H9 (cell line): ENCODE measurements at regions not wholly inside any gene's neighbourhood (a gene's known extent, or its start where the extent isn't known, plus 50 kb on each side); places are given as distances from the start of the nearest gene placed in this dataset.

ENCODE experiments used
- DNase-seq: peaks from one replicate; pipeline ENCODE4 v3.0.0-alpha.2; 2017
- H2AFZ ChIP-seq: one replicate; pipeline ENCODE4 v1.6.1; 2013; ENCODE audit warnings: mild to moderate bottlenecking, low read length, control low read depth, moderate library complexity
- H2AK5ac ChIP-seq: 2 replicates; pipeline ENCODE4 v1.6.1; 2013; ENCODE audit warnings: low read length, control low read depth, mixed read lengths; ENCODE audit not compliant: insufficient read length
- H2BK120ac ChIP-seq: one replicate; pipeline ENCODE4 v1.6.1; 2013; ENCODE audit warnings: low read depth, mild to moderate bottlenecking, low read length, control low read depth, inconsistent platforms; ENCODE audit not compliant: poor library complexity, severe bottlenecking
- H2BK12ac ChIP-seq: 2 replicates; pipeline ENCODE4 v1.6.1; 2013; ENCODE audit warnings: low read length, control low read depth, mixed read lengths, low read depth; ENCODE audit not compliant: insufficient read length
- H2BK15ac ChIP-seq: 2 replicates; pipeline ENCODE4 v1.6.1; 2013; ENCODE audit warnings: low read depth, low read length, control low read depth
- H2BK20ac ChIP-seq: one replicate; pipeline ENCODE4 v1.6.1; 2013; ENCODE audit warnings: low read depth, mild to moderate bottlenecking, low read length, control low read depth, inconsistent platforms; ENCODE audit not compliant: poor library complexity, severe bottlenecking
- H2BK5ac ChIP-seq: 2 replicates; pipeline ENCODE4 v1.6.1; 2013; ENCODE audit warnings: low read length, control low read depth, mixed read lengths; ENCODE audit not compliant: insufficient read length
- H3K14ac ChIP-seq: 2 replicates; pipeline ENCODE4 v1.6.1; 2013; ENCODE audit warnings: low read length, control low read depth; ENCODE audit not compliant: insufficient read depth
- H3K18ac ChIP-seq: 2 replicates; pipeline ENCODE4 v1.6.1; 2013; ENCODE audit warnings: low read depth, mild to moderate bottlenecking, mixed read lengths, low read length, control low read depth; ENCODE audit not compliant: insufficient read length
- H3K23ac ChIP-seq: 2 replicates; pipeline ENCODE4 v1.6.1; 2013; ENCODE audit warnings: low read length, control low read depth, mixed read lengths, low read depth; ENCODE audit not compliant: insufficient read length
- H3K23me2 ChIP-seq: 2 replicates; pipeline ENCODE4 v1.6.1; 2013; ENCODE audit warnings: low read depth, mild to moderate bottlenecking, mixed read lengths, low read length, control low read depth; ENCODE audit not compliant: insufficient read length, poor library complexity, severe bottlenecking
- H3K27ac ChIP-seq: 2 replicates; pipeline ENCODE4 v1.5.1; 2013; ENCODE audit warnings: low read length, control low read depth, mixed read lengths, low read depth; ENCODE audit not compliant: insufficient read length
- H3K27me3 ChIP-seq: 2 replicates; pipeline ENCODE4 v1.6.1; 2013; ENCODE audit warnings: low read length, control low read depth, inconsistent platforms; ENCODE audit not compliant: insufficient read depth
- H3K4ac ChIP-seq: 2 replicates; pipeline ENCODE4 v1.6.1; 2013; ENCODE audit warnings: low read depth, mild to moderate bottlenecking, control low read depth, inconsistent platforms, low read length, moderate library complexity
- H3K4me1 ChIP-seq: 2 replicates; pipeline ENCODE4 v1.6.1; 2013; ENCODE audit warnings: low read length, control low read depth, inconsistent platforms; ENCODE audit not compliant: insufficient read depth
- H3K4me2 ChIP-seq: 2 replicates; pipeline ENCODE4 v1.6.1; 2013; ENCODE audit warnings: low read length, control low read depth, mixed read lengths; ENCODE audit not compliant: insufficient read length, insufficient read depth
- H3K56ac ChIP-seq: 2 replicates; pipeline ENCODE4 v1.6.1; 2013; ENCODE audit warnings: low read depth, mild to moderate bottlenecking, mixed read lengths, low read length, control low read depth; ENCODE audit not compliant: insufficient read length
- H3K79me1 ChIP-seq: 2 replicates; pipeline ENCODE4 v1.6.1; 2013; ENCODE audit warnings: low read depth, mild to moderate bottlenecking, moderate library complexity, low read length, control low read depth, inconsistent platforms; ENCODE audit not compliant: insufficient read depth, poor library complexity, severe bottlenecking
- H3K79me2 ChIP-seq: 2 replicates; pipeline ENCODE4 v1.6.1; 2013; ENCODE audit warnings: low read length, control low read depth, inconsistent platforms; ENCODE audit not compliant: insufficient read depth
- H3K9ac ChIP-seq: 2 replicates; pipeline ENCODE4 v1.6.1; 2013; ENCODE audit warnings: low read length, control low read depth, mixed read lengths; ENCODE audit not compliant: insufficient read length; ENCODE audit errors: extremely low read depth
- H3K9me3 ChIP-seq: one replicate; pipeline ENCODE4 v1.6.1; 2013; ENCODE audit warnings: low read depth, low read length, inconsistent platforms; ENCODE audit not compliant: control insufficient read depth
- H3T11ph ChIP-seq: one replicate; pipeline ENCODE4 v1.6.1; 2013; ENCODE audit warnings: mild to moderate bottlenecking, low read length, control low read depth, inconsistent platforms
- H4K20me1 ChIP-seq: one replicate; pipeline ENCODE4 v1.6.1; 2013; ENCODE audit not compliant: control insufficient read depth, insufficient read length, insufficient read depth
- H4K5ac ChIP-seq: 2 replicates; pipeline ENCODE4 v1.6.1; 2013; ENCODE audit warnings: low read depth, mild to moderate bottlenecking, mixed read lengths, low read length, control low read depth; ENCODE audit not compliant: insufficient read length
- H4K8ac ChIP-seq: replicated peaks from 2 replicates; pipeline ENCODE4 v1.6.1; 2013; ENCODE audit warnings: low read length, control low read depth, mixed read lengths, low read depth; ENCODE audit not compliant: insufficient read length
- H4K91ac ChIP-seq: 2 replicates; pipeline ENCODE4 v1.6.1; 2013; ENCODE audit warnings: low read depth, mild to moderate bottlenecking, moderate library complexity, mixed read lengths, low read length, control low read depth; ENCODE audit not compliant: insufficient read length
- H3K27ac Mint-ChIP-seq, 3 experiments: 2 replicates in 2 of 3; 3 replicates in 1 of 3; pipeline ENCODE4 v1.8.0; 2020 to 2021; ENCODE audit warnings: mixed read lengths in 3 of 3, mild to moderate bottlenecking in 1 of 3, moderate library complexity in 1 of 3
- H3K27me3 Mint-ChIP-seq: 2 replicates; pipeline ENCODE4 v1.8.0; 2021; ENCODE audit warnings: low read depth, mild to moderate bottlenecking, moderate library complexity, mixed read lengths
- H3K36me3 Mint-ChIP-seq, 3 experiments: 2 replicates in 2 of 3; 3 replicates in 1 of 3; pipeline ENCODE4 v1.8.0; 2020 to 2021; ENCODE audit warnings: low read depth in 3 of 3, mixed read lengths in 3 of 3; ENCODE audit not compliant: insufficient read depth in 1 of 3
- H3K4me1 Mint-ChIP-seq, 2 experiments: 2 replicates each; pipeline ENCODE4 v1.8.0; 2020; ENCODE audit warnings: mixed read lengths in 2 of 2
- H3K4me3 Mint-ChIP-seq, 2 experiments: 2 replicates in 1 of 2; 3 replicates in 1 of 2; pipeline ENCODE4 v1.8.0; 2020 to 2021; ENCODE audit warnings: mild to moderate bottlenecking in 2 of 2, mixed read lengths in 2 of 2, moderate library complexity in 1 of 2
- H3K9me3 Mint-ChIP-seq, 2 experiments: 2 replicates in 1 of 2; 3 replicates in 1 of 2; pipeline ENCODE4 v1.8.0; 2020; ENCODE audit warnings: mild to moderate bottlenecking in 2 of 2, mixed read lengths in 2 of 2, moderate library complexity in 1 of 2
- WGBS: extraction: QIAGEN DNeasy Blood & Tissue Kit; methylation state at CpG from one replicate; pipeline ENCODE4 v1.1.7; 2013; ENCODE audit warnings: missing lambda C conversion rate, low lambda C conversion rate, mixed read lengths; ENCODE audit not compliant: insufficient read length; ENCODE audit errors: extremely low coverage; 5-methylcytosine and 5-hydroxymethylcytosine counted together
- TF ChIP-seq, protein P1 (sequence below): fragments of 200-600 bp; sonication (generic); conservative IDR thresholded peaks from 3 replicates; pipeline ENCODE4 v1.8.0; 2021; ENCODE audit warnings: antibody characterized with exemption, mild to moderate bottlenecking

DNA sequence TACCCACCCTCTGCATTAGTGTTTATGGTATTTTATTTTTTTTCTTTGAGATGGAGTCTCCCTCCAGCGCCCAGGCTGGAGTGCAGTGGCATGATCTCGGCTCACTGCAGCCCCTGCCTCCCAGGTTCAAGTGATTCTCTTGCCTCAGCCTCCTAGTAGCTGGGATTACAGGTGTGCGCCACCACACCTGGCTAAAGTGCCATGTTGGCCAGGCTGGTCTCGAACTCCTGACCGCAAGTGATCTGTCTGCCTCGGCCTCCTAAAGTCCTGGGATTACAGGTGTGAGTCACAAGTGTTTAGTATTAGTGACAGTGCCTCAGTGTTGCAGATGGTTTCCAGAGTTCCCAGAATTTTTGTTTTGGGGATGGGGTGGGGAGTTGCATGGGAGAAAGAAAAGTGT, 120.3 kb downstream of the NPY start:
- no peak overlapping the region for H3K9ac ChIP-seq
- Mint-ChIP-seq H3K27me3 (no peaks in the 10 kb centered on the region), H3K36me3 (peaks cover 61 to 72% (median 68%) of the 10 kb centered on the region in 3 experiments), H3K4me3 (peak overlapping the region in 1 of 2 experiments; percentile 53; a peak in 2 of 5 replicates), H3K27ac (no peak overlapping the region), H3K9me3 (peaks cover 2 to 9% of the 10 kb centered on the region in 2 experiments), H3K4me1 (peaks cover 66 to 72% of the 10 kb centered on the region in 2 experiments)
- no peak overlapping the region for H2BK20ac ChIP-seq
- no peak overlapping the region for H2AK5ac ChIP-seq
- no peak overlapping the region for H2BK12ac ChIP-seq
- H4K91ac ChIP-seq: no peak overlapping the region
- no peak overlapping the region for H3K56ac ChIP-seq
- no peak overlapping the region for H2AFZ ChIP-seq
- no peak overlapping the region for H2BK120ac ChIP-seq
- DNase-seq: no peak
- H4K5ac ChIP-seq: no peak overlapping the region
- no peaks in the 10 kb centered on the region for H3K27me3 ChIP-seq
- H4K20me1 ChIP-seq: no peaks in the 10 kb centered on the region
- H3K4me2 ChIP-seq: no peak overlapping the region
- H3T11ph ChIP-seq: no peak overlapping the region
- no peak overlapping the region for H2BK15ac ChIP-seq
- peaks cover 6% of the 10 kb centered on the region for H3K23me2 ChIP-seq
- H3K79me1 ChIP-seq: no peaks in the 10 kb centered on the region
- H2BK5ac ChIP-seq: no peak overlapping the region
- no CpG with 5 or more reads among the region's 6 CpGs for WGBS
- H3K23ac ChIP-seq: no peak overlapping the region
- no peak overlapping the region for H4K8ac ChIP-seq
- TF ChIP-seq, protein P1, sequence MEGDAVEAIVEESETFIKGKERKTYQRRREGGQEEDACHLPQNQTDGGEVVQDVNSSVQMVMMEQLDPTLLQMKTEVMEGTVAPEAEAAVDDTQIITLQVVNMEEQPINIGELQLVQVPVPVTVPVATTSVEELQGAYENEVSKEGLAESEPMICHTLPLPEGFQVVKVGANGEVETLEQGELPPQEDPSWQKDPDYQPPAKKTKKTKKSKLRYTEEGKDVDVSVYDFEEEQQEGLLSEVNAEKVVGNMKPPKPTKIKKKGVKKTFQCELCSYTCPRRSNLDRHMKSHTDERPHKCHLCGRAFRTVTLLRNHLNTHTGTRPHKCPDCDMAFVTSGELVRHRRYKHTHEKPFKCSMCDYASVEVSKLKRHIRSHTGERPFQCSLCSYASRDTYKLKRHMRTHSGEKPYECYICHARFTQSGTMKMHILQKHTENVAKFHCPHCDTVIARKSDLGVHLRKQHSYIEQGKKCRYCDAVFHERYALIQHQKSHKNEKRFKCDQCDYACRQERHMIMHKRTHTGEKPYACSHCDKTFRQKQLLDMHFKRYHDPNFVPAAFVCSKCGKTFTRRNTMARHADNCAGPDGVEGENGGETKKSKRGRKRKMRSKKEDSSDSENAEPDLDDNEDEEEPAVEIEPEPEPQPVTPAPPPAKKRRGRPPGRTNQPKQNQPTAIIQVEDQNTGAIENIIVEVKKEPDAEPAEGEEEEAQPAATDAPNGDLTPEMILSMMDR: no peak
- H3K79me2 ChIP-seq: peaks cover 14% of the 10 kb centered on the region; the same call in 1 of the 2 replicates
- peaks cover 6% of the 10 kb centered on the region; the same call in 1 of the 2 replicates for H3K4me1 ChIP-seq
- H3K18ac ChIP-seq: no peak overlapping the region
- H3K4ac ChIP-seq: no peak overlapping the region
- no peaks in the 10 kb centered on the region for H3K9me3 ChIP-seq
- no peak overlapping the region for H3K14ac ChIP-seq
- no peak overlapping the region for H3K27ac ChIP-seq
